Hepatocyte (in vitro differentiated cells): ENCODE measurements at regions not wholly inside any gene's neighbourhood (a gene's known extent, or its start where the extent isn't known, plus 50 kb on each side); places are given as distances from the start of the nearest gene placed in this dataset.
"Not testable (repeated sequence)": the region's sequence is repeated elsewhere in the genome, so short reads cannot be mapped to it uniquely, and the experiment has no call there.

Experiments
- DNase-seq: peaks from one replicate; pipeline ENCODE4 v3.0.0-alpha.2; 2016; ENCODE audit warnings: low spot score
- H2AFZ ChIP-seq: fragments of 200-600 bp; sonication (generic); 2 replicates; pipeline ENCODE4 v1.6.0; 2016; ENCODE audit warnings: antibody characterized with exemption, mild to moderate bottlenecking
- H3K27ac ChIP-seq: fragments of 200-600 bp; sonication (generic); 2 replicates; pipeline ENCODE4 v1.5.1; 2016; ENCODE audit warnings: mild to moderate bottlenecking
- H3K27me3 ChIP-seq: fragments of 200-600 bp; sonication (generic); 2 replicates; pipeline ENCODE4 v1.6.1; 2016
- H3K36me3 ChIP-seq: fragments of 200-600 bp; sonication (generic); replicated peaks from 2 replicates; pipeline ENCODE4 v1.5.1; 2016; ENCODE audit warnings: low read depth; ENCODE audit not compliant: insufficient read depth
- H3K4me1 ChIP-seq: fragments of 200-600 bp; sonication (generic); 2 replicates; pipeline ENCODE4 v1.5.1; 2016; ENCODE audit warnings: mild to moderate bottlenecking, moderate library complexity; ENCODE audit not compliant: insufficient read depth
- H3K4me2 ChIP-seq: fragments of 200-600 bp; sonication (generic); 2 replicates; pipeline ENCODE4 v1.6.0; 2016
- H3K4me3 ChIP-seq: fragments of 200-600 bp; sonication (generic); 2 replicates; pipeline ENCODE4 v1.5.1; 2016; ENCODE audit warnings: mild to moderate bottlenecking
- H3K79me2 ChIP-seq: fragments of 200-600 bp; sonication (generic); 2 replicates; pipeline ENCODE4 v1.6.0; 2017; ENCODE audit warnings: mild to moderate bottlenecking
- H3K9me2 ChIP-seq: fragments of 200-600 bp; sonication (generic); replicated peaks from 2 replicates; pipeline ENCODE4 v1.6.0; 2017; ENCODE audit warnings: mild to moderate bottlenecking; ENCODE audit not compliant: insufficient read depth
- H3K9me3 ChIP-seq: fragments of 200-600 bp; sonication (generic); 2 replicates; pipeline ENCODE4 v1.5.1; 2016; ENCODE audit warnings: low read depth, mild to moderate bottlenecking
- H4K20me1 ChIP-seq: fragments of 200-600 bp; sonication (generic); 2 replicates; pipeline ENCODE4 v1.6.0; 2016; ENCODE audit warnings: mild to moderate bottlenecking; ENCODE audit not compliant: insufficient read depth, poor library complexity, severe bottlenecking
- EZH2 ChIP-seq: fragments of 200-600 bp; sonication (generic); IDR thresholded peaks from 2 replicates; pipeline ENCODE4 v1.6.1; 2016; ENCODE audit warnings: antibody characterized with exemption, mild to moderate bottlenecking, borderline replicate concordance
- EZH2phosphoT487 ChIP-seq: fragments of 200-600 bp; sonication (generic); IDR thresholded peaks from one replicate; pipeline ENCODE4 v1.6.1; 2018; ENCODE audit warnings: antibody characterized with exemption, mild to moderate bottlenecking, low read depth, moderate library complexity; ENCODE audit not compliant: unreplicated experiment, severe bottlenecking
- WGBS: methylation state at CpG from one replicate; pipeline ENCODE4 v1.1.6; 2016; ENCODE audit warnings: low lambda C conversion rate; ENCODE audit errors: missing lambda C conversion rate; 5-methylcytosine and 5-hydroxymethylcytosine counted together
- TF ChIP-seq, protein P1 (sequence below): fragments of 200-600 bp; sonication (generic); IDR thresholded peaks from 2 replicates; pipeline ENCODE4 v1.5.1; 2016; ENCODE audit warnings: antibody characterized with exemption, mild to moderate bottlenecking; ENCODE audit not compliant: poor library complexity

GRCh38 chr18:1371724-1372123, 467.1 kb downstream of the ADCYAP1 start:
- DNase-seq: no peak
- 77% methylated on average over 1 of the region's 1 CpG for WGBS
- Histone ChIP-seq H2AFZ (no peak overlapping the region), H3K4me2 (no peak overlapping the region), H3K36me3 (no peaks in the 10 kb centered on the region), H3K9me3 (no peaks in the 10 kb centered on the region), H3K4me3 (no peak overlapping the region), H3K4me1 (no peaks in the 10 kb centered on the region), H3K27ac (no peak overlapping the region), H4K20me1 (no peaks in the 10 kb centered on the region), H3K9me2 (no peaks in the 10 kb centered on the region), H3K79me2 (no peaks in the 10 kb centered on the region), H3K27me3 (no peaks in the 10 kb centered on the region)
- TF ChIP-seq, protein P1, sequence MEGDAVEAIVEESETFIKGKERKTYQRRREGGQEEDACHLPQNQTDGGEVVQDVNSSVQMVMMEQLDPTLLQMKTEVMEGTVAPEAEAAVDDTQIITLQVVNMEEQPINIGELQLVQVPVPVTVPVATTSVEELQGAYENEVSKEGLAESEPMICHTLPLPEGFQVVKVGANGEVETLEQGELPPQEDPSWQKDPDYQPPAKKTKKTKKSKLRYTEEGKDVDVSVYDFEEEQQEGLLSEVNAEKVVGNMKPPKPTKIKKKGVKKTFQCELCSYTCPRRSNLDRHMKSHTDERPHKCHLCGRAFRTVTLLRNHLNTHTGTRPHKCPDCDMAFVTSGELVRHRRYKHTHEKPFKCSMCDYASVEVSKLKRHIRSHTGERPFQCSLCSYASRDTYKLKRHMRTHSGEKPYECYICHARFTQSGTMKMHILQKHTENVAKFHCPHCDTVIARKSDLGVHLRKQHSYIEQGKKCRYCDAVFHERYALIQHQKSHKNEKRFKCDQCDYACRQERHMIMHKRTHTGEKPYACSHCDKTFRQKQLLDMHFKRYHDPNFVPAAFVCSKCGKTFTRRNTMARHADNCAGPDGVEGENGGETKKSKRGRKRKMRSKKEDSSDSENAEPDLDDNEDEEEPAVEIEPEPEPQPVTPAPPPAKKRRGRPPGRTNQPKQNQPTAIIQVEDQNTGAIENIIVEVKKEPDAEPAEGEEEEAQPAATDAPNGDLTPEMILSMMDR: no peak
- TF ChIP-seq EZH2: no peak
- no peak for TF ChIP-seq EZH2phosphoT487

GRCh38 chr18:1383465-1383864, 478.8 kb downstream of the ADCYAP1 start:
- no peaks in the 10 kb centered on the region for H3K4me1 ChIP-seq
- H4K20me1 ChIP-seq: no peaks in the 10 kb centered on the region
- no peaks in the 10 kb centered on the region for H3K36me3 ChIP-seq
- H3K27ac ChIP-seq: no peak overlapping the region
- H3K27me3 ChIP-seq: no peaks in the 10 kb centered on the region
- H3K4me3 ChIP-seq: no peak overlapping the region
- no peak overlapping the region for H3K4me2 ChIP-seq
- no peak overlapping the region for H2AFZ ChIP-seq
- WGBS: 85% methylated on average over 3 of the region's 3 CpGs
- no peaks in the 10 kb centered on the region for H3K9me3 ChIP-seq
- H3K79me2 ChIP-seq: no peaks in the 10 kb centered on the region
- TF ChIP-seq, protein P1: no peak
- no peak for TF ChIP-seq EZH2
- no peaks in the 10 kb centered on the region for H3K9me2 ChIP-seq
- DNase-seq: no peak

GRCh38 chr18:1388468-1388867, 483.8 kb downstream of the ADCYAP1 start:
- not testable (repeated sequence) for H2AFZ ChIP-seq, H3K4me1 ChIP-seq, H3K36me3 ChIP-seq

GRCh38 chr18:1392046-1392445, 487.4 kb downstream of the ADCYAP1 start:
- TF ChIP-seq EZH2 (no peak), EZH2phosphoT487 (no peak)
- TF ChIP-seq, protein P1: no peak
- no peaks in the 10 kb centered on the region for H3K9me3 ChIP-seq
- peak overlapping the region; percentile 41 for H3K4me2 ChIP-seq
- H4K20me1 ChIP-seq: no peaks in the 10 kb centered on the region
- H3K27me3 ChIP-seq: no peaks in the 10 kb centered on the region
- 34% methylated on average over 3 of the region's 3 CpGs for WGBS
- H3K27ac ChIP-seq: no peak overlapping the region
- no peak overlapping the region for H3K4me3 ChIP-seq
- no peaks in the 10 kb centered on the region for H3K79me2 ChIP-seq
- H2AFZ ChIP-seq: no peak overlapping the region
- no peaks in the 10 kb centered on the region for H3K36me3 ChIP-seq
- peak; percentile 8 for DNase-seq
- no peaks in the 10 kb centered on the region for H3K9me2 ChIP-seq
- H3K4me1 ChIP-seq: peaks cover 8% of the 10 kb centered on the region

More at GRCh38 chr18:1388468-1388867, 483.8 kb downstream of the ADCYAP1 start:
- H3K9me3 ChIP-seq, H3K4me3 ChIP-seq, H3K9me2 ChIP-seq, H3K79me2 ChIP-seq, H4K20me1 ChIP-seq, H3K27ac ChIP-seq, H3K4me2 ChIP-seq, DNase-seq, H3K27me3 ChIP-seq: not testable (repeated sequence)
